HL-60 (cell line): ENCODE measurements at regions not wholly inside any gene's neighbourhood (a gene's known extent, or its start where the extent isn't known, plus 50 kb on each side); places are given as distances from the start of the nearest gene placed in this dataset.

Source experiments
- CTCF ChIP-seq: IDR thresholded peaks from one replicate; pipeline ENCODE4 v1.5.1; 2011; ENCODE audit warnings: low read length, control low read depth, inconsistent platforms; ENCODE audit not compliant: insufficient read depth
- POLR2AphosphoS5 ChIP-seq: IDR thresholded peaks from 2 replicates; pipeline ENCODE4 v1.6.1; 2012; ENCODE audit warnings: low read depth
- REST ChIP-seq: IDR thresholded peaks from 2 replicates; pipeline ENCODE4 v1.6.1; 2012; ENCODE audit warnings: low read depth; ENCODE audit not compliant: insufficient replicate concordance

- TF ChIP-seq POLR2AphosphoS5 (no peak), CTCF (no peak), REST (no peak)
Measured at GRCh38 chr17:74051348-74051747, 152.1 kb upstream of the RPL38 start.
